GM18870 (cell line): ENCODE measurements at regions not wholly inside any gene's neighbourhood (a gene's known extent, or its start where the extent isn't known, plus 50 kb on each side); places are given as distances from the start of the nearest gene placed in this dataset.
A peak's percentile ranks its signal among the peaks of the same experiment; 100 is the strongest.

ENCODE experiments used
- ATAC-seq: cut with Tn5 transposase; IDR thresholded peaks from one replicate; pipeline ENCODE4 v1.9.1; 2021; ENCODE audit warnings: moderate library complexity; ENCODE audit not compliant: unreplicated experiment

GRCh38 chr14:31964490-31964889, 112.6 kb upstream of the ARHGAP5 start:
- ATAC-seq, result no peak

DNA sequence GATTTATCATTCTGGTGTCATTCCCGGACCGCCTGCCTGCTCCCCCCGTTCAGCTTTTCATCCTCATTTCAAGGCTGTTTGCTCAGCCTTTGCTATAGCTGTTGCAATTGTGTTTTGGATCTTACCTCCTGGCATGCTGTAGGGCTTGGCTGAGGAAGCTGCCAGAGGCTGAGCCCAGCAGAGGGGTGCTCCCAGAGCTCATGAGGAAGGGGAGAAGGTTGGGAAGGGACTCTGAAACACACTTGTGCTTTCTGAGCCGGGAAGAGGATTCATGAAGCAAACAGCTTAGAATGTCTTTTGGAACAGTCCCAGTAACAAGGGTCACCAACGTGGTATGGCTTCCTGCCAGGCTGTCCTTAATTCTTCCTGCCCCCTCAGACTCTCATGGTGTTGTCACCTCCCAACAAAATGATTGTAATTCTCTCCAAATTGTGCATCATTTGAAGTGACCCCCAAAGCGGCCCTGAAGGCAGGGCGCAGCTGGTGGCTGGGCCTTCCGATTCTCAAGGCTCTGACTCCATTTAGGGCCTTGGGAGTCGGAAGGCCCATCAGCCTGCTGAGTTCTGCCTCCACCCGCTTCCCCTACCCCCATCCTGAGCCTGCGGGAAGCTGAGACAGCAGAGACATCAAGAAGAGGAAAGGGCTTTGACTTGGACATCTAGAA, 111.9 kb upstream of the ARHGAP5 start:
- no peak for ATAC-seq

GRCh38 chr14:31965735-31966598, 111.1 kb upstream of the ARHGAP5 start:
- ATAC-seq, result no peak

GRCh38 chr14:31966896-31967668, 110.0 kb upstream of the ARHGAP5 start:
- no peak for ATAC-seq

GRCh38 chr14:31967669-31967975, 109.5 kb upstream of the ARHGAP5 start:
- ATAC-seq, result no peak

- peak; percentile 71 for ATAC-seq
Measured at GRCh38 chr14:31968107-31968810, 108.8 kb upstream of the ARHGAP5 start.

DNA sequence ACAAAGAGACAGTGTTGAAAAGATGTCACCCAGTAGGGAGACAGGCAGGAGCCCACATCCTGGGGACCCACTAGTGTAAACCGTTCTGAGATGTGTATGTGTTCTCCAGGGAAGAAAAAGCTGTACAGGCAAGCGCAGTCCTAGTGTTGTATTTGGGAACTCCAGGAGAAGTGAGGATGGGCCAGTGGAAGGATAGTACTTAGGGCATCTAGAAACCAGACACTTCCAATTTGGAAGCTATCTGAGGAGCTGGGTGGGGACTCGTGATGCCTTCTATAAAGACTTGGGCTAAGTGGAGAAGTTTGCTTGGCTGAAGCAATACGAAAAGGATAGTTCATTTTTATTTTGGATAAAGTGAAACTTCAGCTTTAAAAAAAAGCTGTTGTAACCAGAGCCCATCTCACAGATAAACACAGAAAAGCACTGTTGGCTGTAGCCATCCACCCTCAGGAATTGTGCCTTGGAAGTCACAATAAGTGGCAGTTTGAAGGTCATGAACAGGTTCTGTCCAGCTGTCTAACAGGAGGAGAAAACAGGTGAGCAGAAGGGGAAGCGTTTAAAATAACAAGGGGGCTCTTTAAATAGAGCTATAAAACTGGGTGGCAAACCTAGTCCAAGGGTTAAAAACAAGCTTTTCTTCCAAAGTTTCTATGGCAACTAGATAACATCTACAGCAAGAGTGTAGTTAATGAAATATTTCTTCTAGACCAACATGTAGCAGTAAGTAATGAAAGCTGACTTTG, 108.0 kb upstream of the ARHGAP5 start:
- ATAC-seq, result no peak

DNA sequence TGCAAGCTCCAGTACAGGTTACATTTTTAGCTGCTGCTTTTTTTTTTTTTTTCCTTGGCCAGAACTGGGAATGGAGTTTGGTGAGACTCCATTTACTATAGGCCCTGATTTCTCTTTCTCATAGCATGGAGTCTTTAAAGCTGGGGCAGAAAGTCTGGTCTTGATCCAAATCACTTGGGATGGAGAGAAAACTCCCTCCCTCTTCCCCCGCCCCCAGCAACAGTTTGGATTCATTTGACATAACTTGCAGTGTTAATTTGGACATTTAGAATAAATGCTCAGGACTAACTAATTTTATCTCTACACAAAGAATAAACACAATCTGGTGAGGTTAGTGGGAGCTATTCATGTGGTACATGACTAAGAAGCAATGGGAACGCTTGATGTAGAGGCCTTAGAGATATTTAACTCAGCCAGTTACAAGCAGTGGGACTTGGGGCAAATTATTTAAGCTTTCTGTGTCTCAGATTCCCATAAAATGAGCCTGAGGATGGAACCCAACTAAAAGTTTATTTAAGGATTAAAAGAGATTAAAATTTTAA, 107.3 kb upstream of the ARHGAP5 start:
- ATAC-seq, result no peak

DNA sequence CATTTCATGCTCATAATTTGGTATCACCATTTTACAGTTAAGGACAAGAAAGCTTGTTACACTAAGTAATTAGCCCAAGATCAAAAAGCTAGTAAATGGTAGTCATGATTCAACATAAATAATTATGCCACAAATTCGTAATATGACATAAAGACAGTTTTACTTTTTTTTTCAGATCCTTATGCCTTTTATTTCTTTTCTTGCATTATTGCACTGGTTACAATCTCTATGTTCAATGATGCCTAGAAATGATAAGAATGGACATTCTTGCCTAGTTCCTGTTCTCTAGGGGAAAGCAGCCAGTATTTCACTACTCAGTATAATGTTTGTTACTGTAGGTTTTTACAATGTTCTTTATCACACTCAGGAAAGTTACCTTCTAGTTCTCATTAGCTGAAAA, 106.4 kb upstream of the ARHGAP5 start:
- no peak for ATAC-seq

- no peak for ATAC-seq
Measured at GRCh38 chr14:31971612-31972011, 105.5 kb upstream of the ARHGAP5 start.

DNA sequence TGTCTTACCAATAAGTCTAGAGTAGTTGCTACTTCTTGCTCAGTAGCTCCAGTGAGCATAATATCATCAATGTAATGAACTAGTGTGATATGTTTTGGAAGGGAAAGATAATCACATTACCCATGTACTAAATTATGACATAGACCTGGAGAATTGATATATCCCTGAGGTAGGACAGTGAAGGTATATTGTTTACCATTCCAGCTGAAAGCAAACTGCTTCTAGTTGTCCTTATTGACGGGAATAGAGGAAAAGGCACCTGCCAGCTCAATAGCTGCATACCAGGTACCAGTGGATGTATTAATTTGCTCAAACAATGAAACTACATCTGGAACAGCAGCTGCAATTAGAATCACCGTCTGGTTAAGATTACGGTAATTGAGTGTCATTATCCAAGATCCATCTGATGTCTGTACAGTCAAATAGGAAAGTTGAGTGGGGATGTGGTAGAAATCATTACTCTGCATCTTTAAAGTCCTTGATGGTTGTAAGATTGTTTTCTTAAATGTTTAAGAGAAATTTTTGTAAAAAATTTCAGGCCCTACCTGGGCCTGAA, 100.0 kb upstream of the ARHGAP5 start:
- no peak for ATAC-seq

GRCh38 chr14:31978423-31978822, 98.7 kb upstream of the ARHGAP5 start:
- no peak for ATAC-seq

DNA sequence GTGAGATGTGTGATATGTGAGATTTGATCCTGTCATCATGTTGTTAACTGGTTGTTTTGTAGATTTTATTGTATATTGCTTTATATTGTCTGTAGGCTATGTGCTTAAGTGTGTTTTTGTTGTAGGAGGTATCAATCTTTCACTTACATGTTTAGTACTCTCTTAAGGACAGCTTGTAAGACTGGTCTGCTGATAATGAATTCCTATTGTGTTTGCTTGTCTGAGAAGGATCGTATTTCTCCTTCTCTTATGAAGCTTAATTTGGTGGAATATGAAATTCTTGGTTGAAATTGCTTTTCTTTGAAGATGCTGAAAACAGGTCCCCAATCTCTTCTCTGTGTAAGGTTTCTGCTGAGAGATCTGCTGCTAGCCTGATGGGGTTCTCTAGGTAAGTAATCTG, 94.5 kb upstream of the ARHGAP5 start:
- ATAC-seq, result no peak

DNA sequence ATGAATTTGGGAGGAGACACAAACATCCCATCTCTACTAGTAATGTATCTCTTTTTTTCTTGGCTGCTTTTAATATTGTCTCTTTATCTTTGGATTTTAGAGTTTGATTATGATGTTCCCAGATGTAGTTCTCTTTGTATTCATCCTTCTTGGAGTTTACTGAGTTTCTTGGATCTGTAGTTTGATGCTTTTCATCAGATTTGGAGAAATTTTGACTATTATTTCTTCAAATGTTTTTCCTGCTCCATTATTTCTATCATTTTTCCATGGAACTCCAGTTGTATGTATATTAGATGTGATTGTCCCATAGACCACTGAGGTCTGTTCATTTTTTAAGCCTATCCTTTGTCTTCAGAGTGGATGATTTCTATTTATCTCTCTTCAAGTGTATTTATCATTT, 90.7 kb upstream of the ARHGAP5 start:
- no peak for ATAC-seq

DNA sequence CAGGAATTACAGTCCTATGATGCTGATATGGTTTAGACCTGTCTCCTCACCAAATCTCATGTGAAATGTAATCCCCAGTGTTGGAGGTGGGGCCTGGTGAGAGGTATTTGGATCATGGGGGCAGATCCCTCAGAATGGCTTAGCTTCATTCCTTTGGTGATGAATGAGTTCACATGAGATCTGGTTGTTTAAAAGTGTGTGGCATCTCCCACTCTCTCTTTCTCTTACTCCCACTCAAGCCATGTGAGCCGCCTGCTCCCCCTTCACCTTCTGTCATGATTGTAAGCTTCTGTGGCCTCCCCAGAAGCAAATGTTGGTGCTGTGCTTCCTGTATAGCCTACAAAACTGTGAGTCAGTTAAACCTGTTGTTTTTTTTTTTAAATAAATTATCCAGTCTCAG, 89.4 kb upstream of the ARHGAP5 start:
- ATAC-seq, result no peak

DNA sequence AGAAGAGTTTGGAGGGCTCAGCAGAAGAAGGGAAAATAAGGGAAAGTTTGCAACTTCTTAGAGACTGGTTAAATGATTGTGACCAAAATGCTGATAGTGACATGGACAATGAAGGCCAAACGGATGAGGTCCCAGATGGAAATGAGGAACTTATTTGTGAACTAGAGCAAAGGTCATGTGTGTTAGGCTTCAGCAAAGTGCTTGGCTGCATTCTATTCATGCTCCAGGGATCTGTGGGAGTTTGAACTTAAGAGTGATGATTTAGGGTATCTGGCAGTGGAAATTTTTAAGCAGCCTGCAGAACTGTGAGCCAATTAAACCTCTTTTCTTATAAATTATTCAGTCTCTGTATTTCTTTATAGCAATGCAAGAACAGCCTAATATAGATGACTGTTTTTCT, 88.9 kb upstream of the ARHGAP5 start:
- no peak for ATAC-seq

GRCh38 chr14:31990183-31990857, 86.8 kb upstream of the ARHGAP5 start:
- ATAC-seq, result no peak

DNA sequence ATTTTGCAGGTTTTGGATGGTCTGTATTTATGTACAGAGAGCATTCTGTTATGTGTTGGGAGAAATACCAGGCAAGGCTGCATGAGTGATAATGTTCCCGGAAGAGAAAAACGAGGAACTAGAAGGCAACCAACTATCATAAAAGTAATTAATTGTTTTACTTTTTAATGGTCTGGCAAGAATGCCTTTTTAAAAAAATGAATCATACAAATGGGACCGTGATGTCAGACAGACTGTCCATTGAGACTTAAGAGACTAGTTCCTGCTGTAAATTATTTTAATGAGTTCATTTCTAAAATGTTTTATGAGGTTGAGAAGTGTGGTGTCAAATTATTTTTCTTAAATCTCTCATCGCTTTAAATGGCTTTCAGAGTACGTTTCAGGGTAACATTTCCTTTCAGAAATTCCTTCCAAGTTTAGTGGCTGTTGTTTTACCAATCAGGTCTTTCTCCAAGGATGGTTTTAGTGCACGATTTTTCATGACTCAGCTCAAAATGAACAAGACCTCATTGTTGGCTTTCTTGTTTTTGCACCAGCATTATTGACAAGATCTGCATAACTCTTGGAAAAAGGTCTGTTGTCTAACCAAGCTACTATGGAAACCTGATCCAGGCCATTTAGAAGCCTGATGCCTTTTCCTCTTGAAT, 86.1 kb upstream of the ARHGAP5 start:
- no peak for ATAC-seq

- no peak for ATAC-seq
Measured at GRCh38 chr14:31992011-31992447, 85.1 kb upstream of the ARHGAP5 start.
